ENCODE measurements at regions not wholly inside any gene's neighbourhood (a gene's known extent, or its start where the extent isn't known, plus 50 kb on each side); places are given as distances from the start of the nearest gene placed in this dataset.

GRCh38 chr12:88354691-88355090 lies 212.6 kb downstream of the TMTC3 start:
- H3K4me1 ChIP-seq (ENCODE audit: insufficient read depth, low read length): no peaks in the 10 kb centered on the region
- H3K27ac ChIP-seq (ENCODE audit: low read depth, low read length): no peak overlapping the region
- no peak overlapping the region for H3K9ac ChIP-seq (ENCODE audit: low read length)
- H3K27me3 ChIP-seq (ENCODE audit: insufficient read depth, low read length): no peaks in the 10 kb centered on the region
- no peaks in the 10 kb centered on the region for H3K9me3 ChIP-seq (ENCODE audit: insufficient read depth, low read depth, low read length)
- TF ChIP-seq CTCF (IDR thresholded peaks at IDR 0.05; ENCODE audit: insufficient read depth, low read depth, low read length): no peak
- TF ChIP-seq EZH2 (IDR thresholded peaks at IDR 0.05; ENCODE audit: insufficient read depth, low read length): no peak
- H3K79me2 ChIP-seq (ENCODE audit: insufficient read depth, low read length): no peaks in the 10 kb centered on the region
- peaks cover 1% of the 10 kb centered on the region for H3K27me3 Mint-ChIP-seq (ENCODE audit: low read depth, unreplicated experiment)
- H3K4me3 ChIP-seq (ENCODE audit: insufficient read depth, low read depth, low read length): no peak overlapping the region
- H3K4me3 Mint-ChIP-seq (ENCODE audit: unreplicated experiment): no peak overlapping the region
- H3K4me2 ChIP-seq (ENCODE audit: low read length): no peak overlapping the region
- DNase-seq (ENCODE audit: low read depth): no peak
- H4K20me1 ChIP-seq (ENCODE audit: insufficient read depth, low read length): no peaks in the 10 kb centered on the region
- no peaks in the 10 kb centered on the region for H3K36me3 ChIP-seq (ENCODE audit: insufficient read depth, low read length)
- no peaks in the 10 kb centered on the region for H3K36me3 Mint-ChIP-seq (ENCODE audit: low read depth, unreplicated experiment)
- H3K9me3 Mint-ChIP-seq (ENCODE audit: unreplicated experiment): no peaks in the 10 kb centered on the region
- FAIRE-seq: no peak
- no peaks in the 10 kb centered on the region for H3K4me1 Mint-ChIP-seq (ENCODE audit: low read depth, unreplicated experiment)
- H3K27ac Mint-ChIP-seq (ENCODE audit: unreplicated experiment): no peak overlapping the region
- no peak overlapping the region for H2AFZ ChIP-seq (ENCODE audit: low read depth, low read length)

GRCh38 chr12:88360343-88360742 lies 218.2 kb downstream of the TMTC3 start:
- TF ChIP-seq CTCF (IDR thresholded peaks at IDR 0.05; ENCODE audit: insufficient read depth, low read depth, low read length): no peak
- no peak for TF ChIP-seq EZH2 (IDR thresholded peaks at IDR 0.05; ENCODE audit: insufficient read depth, low read length)
- H3K79me2 ChIP-seq (ENCODE audit: insufficient read depth, low read length): no peaks in the 10 kb centered on the region
- no peak overlapping the region for H3K27ac Mint-ChIP-seq (ENCODE audit: unreplicated experiment)
- no peaks in the 10 kb centered on the region for H3K27me3 ChIP-seq (ENCODE audit: insufficient read depth, low read length)
- no peaks in the 10 kb centered on the region for H4K20me1 ChIP-seq (ENCODE audit: insufficient read depth, low read length)
- H3K4me1 Mint-ChIP-seq (ENCODE audit: low read depth, unreplicated experiment): peaks cover 21% of the 10 kb centered on the region
- no peaks in the 10 kb centered on the region for H3K9me3 ChIP-seq (ENCODE audit: insufficient read depth, low read depth, low read length)
- no peaks in the 10 kb centered on the region for H3K9me3 Mint-ChIP-seq (ENCODE audit: unreplicated experiment)
- no peaks in the 10 kb centered on the region for H3K36me3 Mint-ChIP-seq (ENCODE audit: low read depth, unreplicated experiment)
- no peak overlapping the region for H3K9ac ChIP-seq (ENCODE audit: low read length)
- H3K4me3 ChIP-seq (ENCODE audit: insufficient read depth, low read depth, low read length): no peak overlapping the region
- no peak for DNase-seq (ENCODE audit: low read depth)
- FAIRE-seq: no peak
- H3K27me3 Mint-ChIP-seq (ENCODE audit: low read depth, unreplicated experiment): peaks cover 1% of the 10 kb centered on the region
- no peaks in the 10 kb centered on the region for H3K36me3 ChIP-seq (ENCODE audit: insufficient read depth, low read length)
- H3K4me1 ChIP-seq (ENCODE audit: insufficient read depth, low read length): no peaks in the 10 kb centered on the region
- no peak overlapping the region for H3K4me3 Mint-ChIP-seq (ENCODE audit: unreplicated experiment)
- H3K27ac ChIP-seq (ENCODE audit: low read depth, low read length): no peak overlapping the region
- H3K4me2 ChIP-seq (ENCODE audit: low read length): no peak overlapping the region
- no peak overlapping the region for H2AFZ ChIP-seq (ENCODE audit: low read depth, low read length)

GRCh38 chr12:88361493-88361892 lies 218.8 kb downstream of the KITLG start:
- H3K4me1 ChIP-seq (ENCODE audit: insufficient read depth, low read length): no peaks in the 10 kb centered on the region
- H3K36me3 Mint-ChIP-seq (ENCODE audit: low read depth, unreplicated experiment): no peaks in the 10 kb centered on the region
- no peak overlapping the region for H3K4me3 Mint-ChIP-seq (ENCODE audit: unreplicated experiment)
- FAIRE-seq: peak; percentile 9
- H3K27ac Mint-ChIP-seq (ENCODE audit: unreplicated experiment): peak overlapping the region; percentile 34
- H3K4me2 ChIP-seq (ENCODE audit: low read length): no peak overlapping the region
- no peaks in the 10 kb centered on the region for H3K79me2 ChIP-seq (ENCODE audit: insufficient read depth, low read length)
- H3K4me1 Mint-ChIP-seq (ENCODE audit: low read depth, unreplicated experiment): peaks cover 21% of the 10 kb centered on the region
- no peak for DNase-seq (ENCODE audit: low read depth)
- no peaks in the 10 kb centered on the region for H4K20me1 ChIP-seq (ENCODE audit: insufficient read depth, low read length)
- H3K27me3 Mint-ChIP-seq (ENCODE audit: low read depth, unreplicated experiment): peaks cover 1% of the 10 kb centered on the region
- H3K4me3 ChIP-seq (ENCODE audit: insufficient read depth, low read depth, low read length): no peak overlapping the region
- H2AFZ ChIP-seq (ENCODE audit: low read depth, low read length): no peak overlapping the region
- no peak overlapping the region for H3K9ac ChIP-seq (ENCODE audit: low read length)
- H3K9me3 Mint-ChIP-seq (ENCODE audit: unreplicated experiment): no peaks in the 10 kb centered on the region
- H3K36me3 ChIP-seq (ENCODE audit: insufficient read depth, low read length): no peaks in the 10 kb centered on the region
- H3K9me3 ChIP-seq (ENCODE audit: insufficient read depth, low read depth, low read length): no peaks in the 10 kb centered on the region
- no peak for TF ChIP-seq EZH2 (IDR thresholded peaks at IDR 0.05; ENCODE audit: insufficient read depth, low read length)
- no peak for TF ChIP-seq CTCF (IDR thresholded peaks at IDR 0.05; ENCODE audit: insufficient read depth, low read depth, low read length)
- no peak overlapping the region for H3K27ac ChIP-seq (ENCODE audit: low read depth, low read length)
- no peaks in the 10 kb centered on the region for H3K27me3 ChIP-seq (ENCODE audit: insufficient read depth, low read length)

All from astrocyte (in vitro differentiated cells and primary cell).